ENCODE measurements at regions not wholly inside any gene's neighbourhood (a gene's known extent, or its start where the extent isn't known, plus 50 kb on each side); places are given as distances from the start of the nearest gene placed in this dataset.

- TF ChIP-seq YY1 (IDR thresholded peaks at IDR 0.05; ENCODE audit: insufficient read depth, insufficient read length) = no peak
- TF ChIP-seq SUZ12 (IDR thresholded peaks at IDR 0.05; ENCODE audit: extremely low read depth, insufficient read depth, insufficient read length) = no peak
- no peak for TF ChIP-seq ZNF274 (IDR thresholded peaks at IDR 0.05; ENCODE audit: low read depth, low read length)
These were observed 292.1 kb downstream of the BTG1 start for GRCh38 chr12:91853350-91854127.
